ENCODE measurements at regions not wholly inside any gene's neighbourhood (a gene's known extent, or its start where the extent isn't known, plus 50 kb on each side); places are given as distances from the start of the nearest gene placed in this dataset.

GRCh38 chr1:244296003-244296402 lies 155.7 kb downstream of the ADSS2 start:
- TF ChIP-seq CTCF (IDR thresholded peaks at IDR 0.05; ENCODE audit: poor library complexity, severe bottlenecking) (no peak), POLR2AphosphoS5 (IDR thresholded peaks at IDR 0.05) (no peak), TAF1 (IDR thresholded peaks at IDR 0.05; ENCODE audit: low read depth) (no peak), EZH2 (IDR thresholded peaks at IDR 0.05; ENCODE audit: borderline replicate concordance, insufficient read depth, low read length, poor library complexity, severe bottlenecking) (no peak), RAD21 (conservative IDR thresholded peaks at IDR 0.05) (no peak)
